HCT116 (cell line): ENCODE measurements at regions not wholly inside any gene's neighbourhood (a gene's known extent, or its start where the extent isn't known, plus 50 kb on each side); places are given as distances from the start of the nearest gene placed in this dataset.

ENCODE experiments used
- ATAC-seq: fragments of 200-7000 bp; cut with Tn5 transposase; 2 replicates; pipeline ENCODE4 v1.9.1; 2020; ENCODE audit warnings: mild to moderate bottlenecking, moderate library complexity
- BruUV-seq: library from RNA; stranded (reverse); fragments of 400-500 nt; replicated peaks from 2 replicates; lab custom pipeline; 2021; lab: Mats Ljungman, UMichigan
- CTCF ChIA-PET: fragments of 300-600 bp; sonication (Branson Sonifier 250); formaldehyde crosslinking; loops from one replicate; lab custom pipeline; 2021; ENCODE audit warnings: antibody characterized with exemption; lab: Charles Lee
- POLR2A ChIA-PET: fragments of 300-600, 350-600 bp; sonication (Branson Sonifier 250); formaldehyde crosslinking; loops from one replicate; lab custom pipeline; 2021; ENCODE audit warnings: antibody characterized with exemption; lab: Charles Lee
- RAD21 ChIA-PET, 2 experiments: fragments of 300-600 bp; sonication (Branson Sonifier 250); formaldehyde crosslinking; loops; one replicate each; lab custom pipeline; 2023; ENCODE audit warnings: low total read pairs in 2 of 2; ENCODE audit not compliant: uncharacterized antibody in 2 of 2, unreplicated experiment in 2 of 2, low non-redundant PET in 1 of 2; lab: Charles Lee
- DNase-seq: peaks from one replicate; pipeline ENCODE4 v3.0.0-alpha.2; 2010; ENCODE audit warnings: low read depth, low spot score
- H2AFZ ChIP-seq: fragments of 200-600 bp; shearing (Covaris generic), sonication (generic); 2 replicates; pipeline ENCODE4 v1.6.1; 2017; ENCODE audit warnings: low read depth, mixed run types, mixed read lengths, antibody characterized with exemption, low read length; ENCODE audit not compliant: poor library complexity, severe bottlenecking
- H3K27ac ChIP-seq: 2 replicates; pipeline ENCODE4 v1.5.1; 2012; ENCODE audit warnings: low read depth, low read length
- H3K27me3 ChIP-seq: fragments of 200-600 bp; sonication (generic); 2 replicates; pipeline ENCODE4 v1.6.1; 2016; ENCODE audit warnings: mixed run types, low read length, mixed read lengths; ENCODE audit not compliant: insufficient read depth
- H3K36me3 ChIP-seq, 2 experiments: fragments of 200-500 bp in 1 of 2; fragments of 200-600 bp in 1 of 2; sonication (Bioruptor generic) in 1 of 2; sonication (generic) in 1 of 2; 2 replicates each; pipeline versions ENCODE4 v1.5.1 to v1.6.1; 2014 to 2016; ENCODE audit warnings: low read length in 2 of 2, inconsistent platforms in 1 of 2, mixed read lengths in 1 of 2, mixed run types in 1 of 2; ENCODE audit not compliant: insufficient read depth in 2 of 2, control insufficient read depth in 1 of 2
- H3K4me1 ChIP-seq, 2 experiments: fragments of 200-600 bp in 1 of 2; sonication (generic) in 1 of 2; 2 replicates each; pipeline versions ENCODE4 v1.5.1 to v1.6.1; 2012 to 2017; ENCODE audit warnings: low read length in 2 of 2, inconsistent platforms in 1 of 2, mild to moderate bottlenecking in 1 of 2, mixed read lengths in 1 of 2, mixed run types in 1 of 2, moderate library complexity in 1 of 2; ENCODE audit not compliant: insufficient read depth in 2 of 2, control insufficient read depth in 1 of 2
- H3K4me2 ChIP-seq: fragments of 200-600 bp; sonication (generic); 2 replicates; pipeline ENCODE4 v1.6.1; 2017; ENCODE audit warnings: mixed run types, low read length, mixed read lengths
- H3K4me3 ChIP-seq, 2 experiments: fragments of 200-600 bp in 1 of 2; sonication (generic) in 1 of 2; replicated peaks in 1 of 2; 2 replicates each; pipeline ENCODE4 v1.5.1; 2011 to 2016; ENCODE audit warnings: low read length in 2 of 2, control low read depth in 1 of 2, low read depth in 1 of 2, mild to moderate bottlenecking in 1 of 2, mixed read lengths in 1 of 2, mixed run types in 1 of 2
- H3K79me2 ChIP-seq: fragments of 200-600 bp; sonication (generic); 2 replicates; pipeline ENCODE4 v1.6.1; 2017; ENCODE audit warnings: mild to moderate bottlenecking, mixed run types, low read length, moderate library complexity, mixed read lengths; ENCODE audit not compliant: insufficient read depth
- H3K9ac ChIP-seq: fragments of 200-600 bp; sonication (generic); 2 replicates; pipeline ENCODE4 v1.6.1; 2016; ENCODE audit warnings: low read length, mixed read lengths
- H3K9me2 ChIP-seq: fragments of 200-600 bp; sonication (generic), shearing (Covaris generic); 2 replicates; pipeline ENCODE4 v1.6.1; 2017; ENCODE audit warnings: mixed run types, mild to moderate bottlenecking, moderate library complexity; ENCODE audit not compliant: insufficient read depth
- H3K9me3 ChIP-seq, 2 experiments: fragments of 200-500 bp in 1 of 2; fragments of 200-600 bp in 1 of 2; sonication (Bioruptor generic) in 1 of 2; sonication (generic) in 1 of 2; 2 replicates each; pipeline ENCODE4 v1.6.1; 2014 to 2017; ENCODE audit warnings: low read length in 2 of 2, mixed read lengths in 2 of 2, inconsistent platforms in 1 of 2, low read depth in 1 of 2, mild to moderate bottlenecking in 1 of 2, mixed run types in 1 of 2, moderate library complexity in 1 of 2; ENCODE audit not compliant: control insufficient read depth in 1 of 2, insufficient read depth in 1 of 2
- H4K20me1 ChIP-seq: fragments of 200-600 bp; sonication (generic), shearing (Covaris generic); 2 replicates; pipeline ENCODE4 v1.6.1; 2017; ENCODE audit warnings: mixed run types, mild to moderate bottlenecking, moderate library complexity; ENCODE audit not compliant: insufficient read depth
- ATF3 ChIP-seq: IDR thresholded peaks from 2 replicates; pipeline ENCODE4 v1.6.1; 2012
- CBX3 ChIP-seq: IDR thresholded peaks from 2 replicates; pipeline ENCODE4 v1.6.1; 2012; ENCODE audit warnings: low read depth
- CEBPB ChIP-seq: IDR thresholded peaks from 2 replicates; pipeline ENCODE4 v1.6.1; 2012; ENCODE audit warnings: low read depth
- CTCF ChIP-seq, 3 experiments: fragments of 200-600 bp in 1 of 3; sonication (generic) in 1 of 3; IDR thresholded peaks in 2 of 3; conservative IDR thresholded peaks in 1 of 3; 2 replicates each; pipeline ENCODE4 v1.5.1; 2012 to 2017; ENCODE audit warnings: low read depth in 2 of 3, low read length in 2 of 3, antibody characterized with exemption in 1 of 3, borderline replicate concordance in 1 of 3, control low read depth in 1 of 3, mild to moderate bottlenecking in 1 of 3, mixed read lengths in 1 of 3, mixed run types in 1 of 3, moderate library complexity in 1 of 3; ENCODE audit not compliant: insufficient read depth in 1 of 3
- EGR1 ChIP-seq: IDR thresholded peaks from 2 replicates; pipeline ENCODE4 v1.6.1; 2012; ENCODE audit warnings: low read depth
- ELF1 ChIP-seq: IDR thresholded peaks from 2 replicates; pipeline ENCODE4 v1.6.1; 2012; ENCODE audit warnings: low read depth, borderline replicate concordance
- EZH2 ChIP-seq: fragments of 200-600 bp; sonication (generic); IDR thresholded peaks from 2 replicates; pipeline ENCODE4 v1.6.1; 2017; ENCODE audit warnings: antibody characterized with exemption, mixed run types
- EZH2phosphoT487 ChIP-seq: fragments of 200-600 bp; IDR thresholded peaks from 2 replicates; pipeline ENCODE4 v1.6.1; 2018; ENCODE audit warnings: antibody characterized with exemption, borderline replicate concordance
- FOSL1 ChIP-seq: IDR thresholded peaks from 2 replicates; pipeline ENCODE4 v1.6.1; 2012; ENCODE audit warnings: low read depth
- MAX ChIP-seq: IDR thresholded peaks from 2 replicates; pipeline ENCODE4 v1.6.1; 2012
- POLR2A ChIP-seq: IDR thresholded peaks from 2 replicates; pipeline ENCODE4 v1.7.0; 2011; ENCODE audit warnings: borderline replicate concordance; ENCODE audit not compliant: insufficient read depth, insufficient read length; ENCODE audit errors: extremely low read depth
- POLR2AphosphoS5 ChIP-seq: IDR thresholded peaks from 2 replicates; pipeline ENCODE4 v1.6.1; 2011; ENCODE audit warnings: mild to moderate bottlenecking, low read depth, low read length, moderate library complexity
- RAD21 ChIP-seq: IDR thresholded peaks from 2 replicates; pipeline ENCODE4 v1.6.1; 2012; ENCODE audit warnings: low read depth, mild to moderate bottlenecking
- SIN3A ChIP-seq: IDR thresholded peaks from 2 replicates; pipeline ENCODE4 v1.6.1; 2012; ENCODE audit warnings: low read depth
- SP1 ChIP-seq: IDR thresholded peaks from 2 replicates; pipeline ENCODE4 v1.6.1; 2012; ENCODE audit warnings: low read depth
- SRF ChIP-seq: IDR thresholded peaks from 2 replicates; pipeline ENCODE4 v1.6.1; 2012; ENCODE audit warnings: low read depth
- YY1 ChIP-seq: IDR thresholded peaks from 2 replicates; pipeline ENCODE4 v1.6.1; 2011; ENCODE audit warnings: low read length, low read depth, moderate library complexity, mild to moderate bottlenecking; ENCODE audit not compliant: insufficient replicate concordance; ENCODE audit errors: extremely low read depth
- ZBTB33 ChIP-seq: IDR thresholded peaks from 2 replicates; pipeline ENCODE4 v1.6.1; 2011; ENCODE audit warnings: mild to moderate bottlenecking, low read length, moderate library complexity; ENCODE audit not compliant: insufficient replicate concordance; ENCODE audit errors: extremely low read depth
- ZFX ChIP-seq: fragments of 450-650 bp; IDR thresholded peaks from 2 replicates; pipeline ENCODE4 v1.6.1; 2017
- intact Hi-C: fragments of 100-400 bp; cut with micrococcal nuclease; formaldehyde crosslinking; loops from 2 replicates; pipeline ENCODE4 v1.10.0; 2022

- TF ChIP-seq RAD21 (no peak), POLR2AphosphoS5 (no peak), SRF (no peak), ELF1 (no peak), FOSL1 (no peak), CBX3 (no peak)
Observed at GRCh38 chr2:19219060-19219459, 139.4 kb downstream of the OSR1 start (continued).

- no peaks in the 10 kb centered on the region for H3K27me3 ChIP-seq
- no peak overlapping the region for H2AFZ ChIP-seq
- H3K9me2 ChIP-seq: no peaks in the 10 kb centered on the region
- ATAC-seq (no peak), DNase-seq (no peak)
- H3K4me2 ChIP-seq: no peak overlapping the region
- RAD21 ChIA-PET: no interaction called here
- no peak overlapping the region for H3K4me3 ChIP-seq
- H3K36me3 ChIP-seq: no peaks in the 10 kb centered on the region
- BruUV-seq: no TSS peak
- CTCF ChIA-PET: no interaction called here
- H4K20me1 ChIP-seq: no peaks in the 10 kb centered on the region
- H3K9ac ChIP-seq: no peak overlapping the region
- no peak overlapping the region for H3K27ac ChIP-seq
- POLR2A ChIA-PET: no interaction called here
- no peak for TF ChIP-seq EZH2phosphoT487
- TF ChIP-seq YY1: no peak
- no peak for TF ChIP-seq CBX3
- TF ChIP-seq CEBPB: no peak
- no peak for TF ChIP-seq SRF
- no peak for TF ChIP-seq ATF3
- TF ChIP-seq ZBTB33: no peak
- no peak for TF ChIP-seq SP1
- TF ChIP-seq POLR2AphosphoS5: no peak
- TF ChIP-seq CTCF (IDR thresholded peaks at IDR 0.05 in 2 of 3, conservative IDR thresholded peaks at IDR 0.05 in 1 of 3; ENCODE audit: borderline replicate concordance in 1 of 3, insufficient read depth in 1 of 3, low read depth in 2 of 3, low read length in 2 of 3): no peak
- TF ChIP-seq ZFX: no peak
- no peak for TF ChIP-seq MAX
- no peak for TF ChIP-seq SIN3A
- no peak for TF ChIP-seq EZH2
- TF ChIP-seq RAD21: no peak
- no peak for TF ChIP-seq POLR2A
- no peak for TF ChIP-seq EGR1
- TF ChIP-seq, all 23 proteins: peak for 0
- Histone ChIP-seq H3K9me3 (no peaks in the 10 kb centered on the region), H3K79me2 (no peaks in the 10 kb centered on the region), H3K4me1 (no peaks in the 10 kb centered on the region)
- intact Hi-C loops: no loop called here
Observed at GRCh38 chr2:19218166-19218565, 140.3 kb downstream of the OSR1 start.
